Keratinocyte (primary cell): ENCODE measurements at regions not wholly inside any gene's neighbourhood (a gene's known extent, or its start where the extent isn't known, plus 50 kb on each side); places are given as distances from the start of the nearest gene placed in this dataset.

ENCODE experiments used
- CTCF ChIP-seq, 3 experiments: IDR thresholded peaks in 1 of 3; conservative IDR thresholded peaks in 1 of 3; optimal IDR thresholded peaks in 1 of 3; 2 replicates in 2 of 3; 3 replicates in 1 of 3; pipeline versions ENCODE3 to v1.5.1; 2011; ENCODE audit warnings: low read length in 3 of 3, mild to moderate bottlenecking in 3 of 3, moderate library complexity in 2 of 3, control low read depth in 1 of 3, inconsistent platforms in 1 of 3; ENCODE audit not compliant: insufficient read depth in 2 of 3; ENCODE audit errors: extremely low read depth in 1 of 3
- EZH2 ChIP-seq: IDR thresholded peaks from one replicate; pipeline ENCODE4 v1.6.1; 2012; ENCODE audit warnings: inconsistent platforms, mild to moderate bottlenecking, low read length, moderate library complexity

GRCh38 chr2:121129692-121130091 lies 155.3 kb downstream of the TFCP2L1 start:
- no peak for TF ChIP-seq CTCF (optimal IDR thresholded peaks at IDR 0.05 in 1 of 3, IDR thresholded peaks at IDR 0.05 in 1 of 3, conservative IDR thresholded peaks at IDR 0.05 in 1 of 3; ENCODE audit: extremely low read depth in 1 of 3, insufficient read depth in 2 of 3, low read length in 3 of 3)
- TF ChIP-seq EZH2: no peak
